Pulmonary artery endothelial cell (primary cell): ENCODE measurements at regions not wholly inside any gene's neighbourhood (a gene's known extent, or its start where the extent isn't known, plus 50 kb on each side); places are given as distances from the start of the nearest gene placed in this dataset.
"Not testable (repeated sequence)": the region's sequence is repeated elsewhere in the genome, so short reads cannot be mapped to it uniquely, and the experiment has no call there.

Source experiments
- DNase-seq: peaks from one replicate; pipeline ENCODE4 v3.0.0-alpha.2; 2011; ENCODE audit warnings: low read depth, low spot score

DNA sequence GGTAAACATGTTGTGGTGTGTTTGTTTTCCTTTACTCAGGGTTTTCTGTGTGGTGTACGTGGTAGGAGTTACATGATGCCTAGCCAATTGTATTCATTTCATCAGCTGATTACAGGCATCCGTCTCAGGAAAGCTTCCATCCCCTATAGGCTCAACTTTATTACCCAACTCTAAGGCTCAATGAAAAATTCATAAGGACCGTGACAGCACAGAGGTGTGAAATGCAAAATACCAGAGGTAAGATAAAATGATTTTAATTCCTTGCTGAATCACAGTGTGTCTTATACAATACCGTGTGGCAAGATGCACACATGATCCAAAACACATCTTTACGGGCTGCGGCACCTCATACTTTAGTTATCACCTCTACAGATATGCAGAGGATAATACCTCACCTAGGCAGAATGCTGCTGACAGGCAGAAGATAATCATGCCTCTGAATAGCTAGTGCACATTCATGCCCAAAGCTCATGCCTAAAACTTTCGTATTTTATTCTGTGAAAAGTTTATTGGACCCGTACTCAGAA, 87.2 kb upstream of the DIO2 start:
- no peak for DNase-seq

DNA sequence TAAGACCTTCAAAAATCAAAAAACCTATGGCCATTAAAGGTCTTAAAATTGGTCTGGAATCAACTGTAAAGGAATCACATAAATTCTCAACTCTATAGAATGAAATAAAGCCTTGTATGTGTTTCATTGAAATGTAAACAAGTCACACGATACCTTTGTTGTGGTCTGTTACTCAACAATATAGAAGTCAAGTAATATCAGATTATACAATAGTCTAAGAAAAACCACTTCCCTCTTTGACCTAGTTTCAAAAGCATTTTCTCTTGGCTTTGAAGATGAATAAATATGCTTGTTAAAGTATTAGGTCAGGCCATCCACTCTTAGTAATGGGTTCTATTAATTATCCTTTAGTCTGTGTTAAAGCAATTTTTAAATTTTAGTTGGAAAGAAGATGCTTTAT, 79.8 kb upstream of the DIO2 start:
- DNase-seq = no peak

DNA sequence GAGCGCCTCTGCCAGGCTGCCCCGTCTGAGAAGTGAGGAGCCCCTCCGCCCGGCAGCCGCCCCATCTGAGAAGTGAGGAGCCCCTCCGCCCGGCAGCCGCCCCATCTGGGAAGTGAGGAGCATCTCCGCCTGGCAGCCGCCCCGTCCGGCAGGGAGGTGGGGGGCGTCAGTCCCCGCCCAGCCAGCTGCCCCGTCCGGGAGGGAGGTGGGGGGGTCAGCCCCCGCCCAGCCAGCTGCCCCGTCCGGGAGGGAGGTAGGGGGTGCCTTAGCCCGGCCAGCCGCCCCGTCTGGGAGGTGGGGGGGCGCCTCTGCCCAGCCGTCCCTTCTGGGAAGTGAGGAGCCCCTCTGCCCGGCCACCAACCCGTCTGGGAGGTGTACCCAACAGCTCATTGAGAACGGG, 75.4 kb upstream of the DIO2 start:
- not testable (repeated sequence) for DNase-seq

GRCh38 chr14:80278293-80279023, 67.2 kb upstream of the DIO2 start:
- DNase-seq = no peak

DNA sequence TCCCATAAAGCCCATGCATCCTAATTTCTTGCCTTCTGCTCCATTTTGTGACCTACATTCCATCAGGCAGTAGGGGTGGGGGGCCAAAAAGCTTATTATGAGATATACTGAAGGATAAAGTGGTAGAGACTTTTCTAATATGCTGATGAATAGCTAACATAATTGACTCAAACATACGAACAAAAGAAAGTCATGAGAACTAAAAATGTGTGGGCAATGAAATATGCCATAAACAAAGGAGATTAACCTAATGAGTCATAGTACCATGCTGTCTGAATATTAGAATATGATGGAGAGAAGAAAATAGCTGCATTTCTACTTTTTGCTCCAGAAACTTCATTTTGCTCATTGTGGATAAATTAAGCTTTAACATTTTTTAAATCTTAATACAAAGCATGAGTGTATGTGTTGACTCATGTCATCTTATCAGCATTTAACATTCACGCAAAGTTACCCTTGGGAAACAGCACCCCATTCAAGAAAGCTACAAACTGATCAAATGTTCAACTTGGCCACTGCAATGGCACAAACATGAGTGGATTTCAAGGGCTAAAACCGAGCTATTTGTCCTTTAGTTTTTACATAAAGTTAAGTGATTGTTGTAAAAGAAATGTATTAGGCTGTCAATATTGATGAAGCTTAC, 64.0 kb upstream of the DIO2 start:
- DNase-seq = no peak

GRCh38 chr14:80274310-80274709, 63.0 kb upstream of the DIO2 start:
- not testable (repeated sequence) for DNase-seq

DNA sequence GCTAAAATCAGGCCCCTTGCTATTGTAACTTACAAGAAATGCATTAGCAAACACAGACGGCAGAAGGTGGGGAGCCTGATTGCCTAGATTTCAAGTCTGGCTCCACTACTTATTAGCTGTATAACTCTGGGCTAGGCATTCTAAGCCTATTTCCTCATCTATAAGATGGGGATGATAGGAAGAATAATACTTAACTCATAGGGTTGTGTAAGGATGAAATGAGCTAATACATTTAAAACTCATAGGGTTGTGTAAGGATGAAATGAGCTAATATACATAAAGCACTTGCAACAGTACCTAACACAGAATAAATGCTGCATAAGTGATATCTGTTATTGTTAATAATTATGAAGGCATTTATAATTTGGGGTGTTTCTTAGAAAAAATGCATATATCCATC, 60.1 kb upstream of the DIO2 start:
- DNase-seq = no peak

DNA sequence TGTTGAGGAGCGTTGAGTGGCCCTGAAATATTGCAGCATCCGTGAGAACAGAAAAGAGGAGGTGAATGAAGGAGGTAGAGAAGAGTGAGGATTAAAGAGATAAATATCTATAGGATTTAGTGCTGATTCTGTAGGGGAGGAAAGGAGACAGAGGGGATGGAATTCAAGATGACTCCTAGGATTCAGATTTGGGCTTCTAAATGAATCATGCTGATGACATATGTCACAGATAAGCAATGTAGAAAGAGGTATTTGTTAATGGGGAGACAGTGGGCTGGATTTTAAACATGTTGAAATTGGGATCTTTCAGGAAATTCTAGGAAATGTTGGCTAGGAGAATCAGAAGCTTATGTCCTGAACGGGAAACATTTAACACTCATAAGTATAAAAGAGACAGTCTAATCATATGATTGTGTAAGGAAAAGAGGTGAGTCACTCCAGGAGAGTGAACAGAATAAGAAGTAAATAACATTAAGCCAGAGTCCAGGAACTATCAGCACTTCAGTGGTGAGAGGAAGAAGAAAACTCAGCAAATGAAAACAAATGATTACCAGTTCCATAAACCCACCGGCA, 58.1 kb upstream of the DIO2 start:
- no peak for DNase-seq

GRCh38 chr14:80266930-80267329, 55.6 kb upstream of the DIO2 start:
- no peak for DNase-seq

DNA sequence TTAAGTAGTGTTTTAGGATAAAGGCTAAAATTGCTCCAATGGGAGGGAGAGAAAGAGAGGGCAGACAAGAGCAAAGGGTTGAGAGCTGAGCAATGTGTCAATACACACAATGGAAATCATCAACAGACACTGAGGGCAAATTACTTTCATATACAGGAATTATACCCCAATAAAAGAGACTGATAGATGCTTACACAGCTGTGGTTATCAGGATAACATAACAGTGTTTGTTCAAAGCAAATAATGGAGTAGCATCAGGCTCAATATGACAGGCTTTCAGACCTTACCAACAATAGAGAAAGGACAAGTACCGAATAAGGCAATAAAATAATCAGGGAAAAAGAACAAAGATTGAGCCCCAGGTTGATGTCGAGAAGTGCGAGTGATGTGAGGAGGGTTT, 53.4 kb upstream of the DIO2 start:
- DNase-seq = no peak
